IMR-90 (cell line): ENCODE measurements at regions not wholly inside any gene's neighbourhood (a gene's known extent, or its start where the extent isn't known, plus 50 kb on each side); places are given as distances from the start of the nearest gene placed in this dataset.

Source experiments
- ATAC-seq: fragments of 200-7000 bp; cut with Tn5 transposase; 2 replicates; pipeline ENCODE4 v1.9.1; 2020; ENCODE audit warnings: low read depth, mild to moderate bottlenecking, moderate library complexity
- BruUV-seq: library from RNA; stranded (reverse); fragments of 400-500 nt; replicated peaks from 2 replicates; lab custom pipeline; 2021; lab: Mats Ljungman, UMichigan
- CTCF ChIA-PET: fragments of 300-600 bp; formaldehyde crosslinking; extraction: SDS; loops from one replicate; lab custom pipeline; 2021; ENCODE audit warnings: antibody characterized with exemption; lab: Yijun Ruan, JAX
- POLR2A ChIA-PET: fragments of 300-600 bp; sonication (Branson Sonifier 250); formaldehyde crosslinking; loops from one replicate; lab custom pipeline; 2022; ENCODE audit warnings: antibody characterized with exemption; ENCODE audit not compliant: unreplicated experiment; lab: Charles Lee
- DNase-seq: peaks from one replicate; pipeline ENCODE4 v3.0.0; 2013
- H2AFZ ChIP-seq: replicated peaks from 2 replicates; pipeline ENCODE3; 2013; ENCODE audit warnings: low read length, mild to moderate bottlenecking; ENCODE audit not compliant: poor library complexity
- H2AK5ac ChIP-seq: 2 replicates; pipeline ENCODE4 v1.6.1; 2013; ENCODE audit warnings: low read depth, low read length, inconsistent platforms
- H2AK9ac ChIP-seq: replicated peaks from 2 replicates; pipeline ENCODE3; 2013; ENCODE audit warnings: mild to moderate bottlenecking, low read depth, low read length, moderate library complexity; ENCODE audit not compliant: poor library complexity
- H2BK120ac ChIP-seq: 2 replicates; pipeline ENCODE4 v1.6.1; 2013; ENCODE audit warnings: low read depth, low read length, inconsistent platforms
- H2BK15ac ChIP-seq: 3 replicates; pipeline ENCODE4 v1.6.1; 2013; ENCODE audit warnings: low read depth, low read length, inconsistent platforms
- H2BK20ac ChIP-seq: 2 replicates; pipeline ENCODE4 v1.6.1; 2013; ENCODE audit warnings: low read depth, mild to moderate bottlenecking, inconsistent platforms, low read length, moderate library complexity
- H2BK5ac ChIP-seq: 2 replicates; pipeline ENCODE4 v1.6.1; 2013; ENCODE audit warnings: mild to moderate bottlenecking, low read depth, low read length, inconsistent platforms; ENCODE audit not compliant: poor library complexity, severe bottlenecking
- H3K14ac ChIP-seq: replicated peaks from 2 replicates; pipeline ENCODE4 v1.6.1; 2013; ENCODE audit warnings: low read depth, low read length, inconsistent platforms
- H3K18ac ChIP-seq: 2 replicates; pipeline ENCODE4 v1.6.1; 2013; ENCODE audit warnings: low read depth, low read length, control low read depth
- H3K23ac ChIP-seq: 2 replicates; pipeline ENCODE4 v1.6.1; 2013; ENCODE audit warnings: low read depth, low read length, inconsistent platforms
- H3K27ac ChIP-seq: 2 replicates; pipeline ENCODE4 v1.5.1; 2013; ENCODE audit warnings: mild to moderate bottlenecking, control low read depth, low read length; ENCODE audit not compliant: insufficient read depth
- H3K27me3 ChIP-seq: 2 replicates; pipeline ENCODE4 v1.6.1; 2013; ENCODE audit warnings: low read length; ENCODE audit not compliant: control insufficient read depth, insufficient read depth
- H3K36me3 ChIP-seq: 2 replicates; pipeline ENCODE4 v1.6.1; 2013; ENCODE audit warnings: low read length, mixed read lengths; ENCODE audit not compliant: control insufficient read depth, insufficient read depth
- H3K4ac ChIP-seq: 2 replicates; pipeline ENCODE4 v1.6.1; 2013; ENCODE audit warnings: low read depth, low read length, inconsistent platforms
- H3K4me1 ChIP-seq: 2 replicates; pipeline ENCODE4 v1.6.1; 2013; ENCODE audit warnings: low read length, mixed read lengths; ENCODE audit not compliant: control insufficient read depth, insufficient read depth
- H3K4me2 ChIP-seq: 2 replicates; pipeline ENCODE4 v1.6.1; 2013; ENCODE audit warnings: low read depth, mild to moderate bottlenecking, control low read depth, low read length, moderate library complexity
- H3K4me3 ChIP-seq: 2 replicates; pipeline ENCODE4 v1.5.1; 2013; ENCODE audit warnings: low read depth, mild to moderate bottlenecking, control low read depth, low read length, moderate library complexity; ENCODE audit not compliant: insufficient read depth
- H3K56ac ChIP-seq: 2 replicates; pipeline ENCODE4 v1.6.1; 2013; ENCODE audit warnings: low read length, inconsistent platforms; ENCODE audit not compliant: insufficient read depth; ENCODE audit errors: extremely low read depth
- H3K79me1 ChIP-seq, 2 experiments: 2 replicates each; pipeline ENCODE4 v1.6.1; 2013; ENCODE audit warnings: low read length in 2 of 2, inconsistent platforms in 1 of 2, low read depth in 1 of 2
- H3K9ac ChIP-seq: 2 replicates; pipeline ENCODE4 v1.6.1; 2013; ENCODE audit warnings: low read depth, low read length, control low read depth
- H3K9me1 ChIP-seq: 2 replicates; pipeline ENCODE4 v1.6.1; 2013; ENCODE audit warnings: low read length, inconsistent platforms; ENCODE audit not compliant: insufficient read depth
- H3K9me3 ChIP-seq: 2 replicates; pipeline ENCODE4 v1.6.1; 2013; ENCODE audit warnings: low read length; ENCODE audit not compliant: control insufficient read depth, insufficient read depth
- H4K20me1 ChIP-seq: 2 replicates; pipeline ENCODE4 v1.6.1; 2013; ENCODE audit warnings: low read length, inconsistent platforms; ENCODE audit not compliant: insufficient read depth
- H4K5ac ChIP-seq: 2 replicates; pipeline ENCODE4 v1.6.1; 2013; ENCODE audit warnings: mild to moderate bottlenecking, low read depth, low read length, control low read depth
- H4K8ac ChIP-seq, 2 experiments: 2 replicates each; pipeline ENCODE4 v1.6.1; 2013; ENCODE audit warnings: low read depth in 2 of 2, low read length in 2 of 2, control low read depth in 1 of 2, inconsistent platforms in 1 of 2
- H4K91ac ChIP-seq: 2 replicates; pipeline ENCODE4 v1.6.1; 2013; ENCODE audit warnings: low read depth, low read length, inconsistent platforms; ENCODE audit not compliant: insufficient read depth
- FOS ChIP-seq: fragments of 150-350 bp; IDR thresholded peaks from 2 replicates; pipeline ENCODE4 v1.6.1; 2016; ENCODE audit warnings: low read depth, low read length
- POLR2A ChIP-seq: IDR thresholded peaks from 2 replicates; pipeline ENCODE4 v1.6.1; 2012; ENCODE audit warnings: mild to moderate bottlenecking, low read depth, low read length
- SMC3 ChIP-seq: fragments of 150-350 bp; IDR thresholded peaks from 2 replicates; pipeline ENCODE4 v1.6.1; 2016; ENCODE audit warnings: low read depth, mild to moderate bottlenecking, antibody characterized with exemption, low read length, moderate library complexity
- WGBS, 2 experiments: methylation state at CpG; one replicate each; pipeline versions ENCODE4 v1.1.5 to v1.1.7; 2013; ENCODE audit warnings: missing lambda C conversion rate in 2 of 2; ENCODE audit not compliant: insufficient read length in 1 of 2; ENCODE audit errors: extremely low coverage in 2 of 2; 5-methylcytosine and 5-hydroxymethylcytosine counted together
- dilution Hi-C: fragments of 300-500 bp; cut with HindIII; formaldehyde crosslinking; loops from one replicate; pipeline ENCODE4 v1.14.3; 2018; ENCODE audit warnings: low sequenced_read_pairs; ENCODE audit not compliant: unreplicated experiment
- in situ Hi-C: fragments of 300-500 bp; cut with MboI; formaldehyde crosslinking; loops from 3 replicates; pipeline ENCODE4 v1.14.3; 2019; ENCODE audit warnings: low sequenced_read_pairs, inconsistent platforms, mixed read lengths
- intact Hi-C: fragments of 100-400 bp; cut with micrococcal nuclease; formaldehyde crosslinking; loops from 2 replicates; pipeline ENCODE4 v1.10.0; 2022

GRCh38 chr10:113381416-113381815 lies 171.4 kb upstream of the HABP2 start:
- intact Hi-C loops (loop anchor here (10.0 kb wide), 4 partner anchors 327 to 1197 kb away; partner anchors contain the start of gene GPAM), in situ Hi-C loops (loop anchor here (10.0 to 25.0 kb wide), 4 partner anchors 247 to 907 kb away; no protein-coding TSS in a partner anchor), dilution Hi-C loops (no loop called here)
- H3K4me3 ChIP-seq: no peak overlapping the region
- peaks cover 3% of the 10 kb centered on the region; the same call in 1 of the 2 replicates for H3K4me1 ChIP-seq
- H3K4me2 ChIP-seq: no peak overlapping the region
- H3K4ac ChIP-seq: no peak overlapping the region
- no peak for ATAC-seq
- H2AK5ac ChIP-seq: no peak overlapping the region
- H2AFZ ChIP-seq: peak overlapping the region; percentile 75
- no peak overlapping the region for H3K27ac ChIP-seq
- H3K27me3 ChIP-seq: no peaks in the 10 kb centered on the region
- TF ChIP-seq FOS (no peak), SMC3 (no peak), POLR2A (no peak)
- CTCF ChIA-PET: no interaction called here
- H3K14ac ChIP-seq: no peak overlapping the region
- no peak overlapping the region for H3K9ac ChIP-seq
- H3K23ac ChIP-seq: no peak overlapping the region
- POLR2A ChIA-PET: no interaction called here
- H2BK120ac ChIP-seq: no peak overlapping the region
- H2BK20ac ChIP-seq: peak overlapping the region; percentile 20
- H3K9me1 ChIP-seq: peaks cover 4% of the 10 kb centered on the region; the same call in 1 of the 2 replicates
- no peak for DNase-seq
- H3K79me1 ChIP-seq: no peaks in the 10 kb centered on the region
- H2BK15ac ChIP-seq: no peak overlapping the region
- H4K8ac ChIP-seq: peak overlapping the region; percentile 8 to 54; a peak in 3 of 4 replicates
- no peaks in the 10 kb centered on the region for H3K9me3 ChIP-seq
- no peak overlapping the region for H4K5ac ChIP-seq
- H4K91ac ChIP-seq: no peak overlapping the region
- H3K36me3 ChIP-seq: no peaks in the 10 kb centered on the region
- WGBS, 2 experiments: no CpG with 5 or more reads among the region's 6 CpGs
- no TSS peak for BruUV-seq
- H3K56ac ChIP-seq: no peak overlapping the region
- no peak overlapping the region for H2BK5ac ChIP-seq
- H2AK9ac ChIP-seq: no peak overlapping the region
- H4K20me1 ChIP-seq: no peaks in the 10 kb centered on the region
- H3K18ac ChIP-seq: no peak overlapping the region
